OCI-M2 (cell line): ENCODE measurements at regions not wholly inside any gene's neighbourhood (a gene's known extent, or its start where the extent isn't known, plus 50 kb on each side); places are given as distances from the start of the nearest gene placed in this dataset.
"Not testable (repeated sequence)": the region's sequence is repeated elsewhere in the genome, so short reads cannot be mapped to it uniquely, and the experiment has no call there.

Experiments used
- DNase-seq: peaks from one replicate; lab custom pipeline; 2025; ENCODE audit not compliant: unreplicated experiment; lab: John Stamatoyannopoulos, UW

DNA sequence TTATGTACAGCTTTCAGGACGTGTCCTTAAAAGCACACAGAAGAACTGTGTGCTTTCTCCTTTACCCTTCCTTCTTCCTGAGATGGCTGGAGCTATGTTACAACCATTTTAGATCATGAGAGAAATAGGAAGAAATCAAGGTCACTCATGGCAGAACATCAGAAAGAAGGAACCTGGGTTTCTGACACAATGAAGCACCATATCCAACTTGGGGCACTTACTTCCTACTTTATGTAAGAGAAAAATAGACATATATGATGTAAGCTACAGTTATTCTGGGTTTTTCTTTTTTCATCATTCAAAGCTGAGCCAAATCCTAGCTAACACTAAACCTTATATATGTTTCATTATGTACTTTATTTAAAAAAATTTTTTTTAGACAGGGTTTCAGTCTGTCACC lies 79.5 kb downstream of the FAM161A start:
- DNase-seq, result no peak

- DNase-seq, result no peak
Measured at GRCh38 chr2:61771904-61772845, 81.7 kb downstream of the FAM161A start.

- no peak for DNase-seq
Measured at GRCh38 chr2:61770746-61771145, 83.1 kb downstream of the FAM161A start.

GRCh38 chr2:61770298-61770697 lies 83.6 kb downstream of the FAM161A start:
- DNase-seq, result no peak

DNA sequence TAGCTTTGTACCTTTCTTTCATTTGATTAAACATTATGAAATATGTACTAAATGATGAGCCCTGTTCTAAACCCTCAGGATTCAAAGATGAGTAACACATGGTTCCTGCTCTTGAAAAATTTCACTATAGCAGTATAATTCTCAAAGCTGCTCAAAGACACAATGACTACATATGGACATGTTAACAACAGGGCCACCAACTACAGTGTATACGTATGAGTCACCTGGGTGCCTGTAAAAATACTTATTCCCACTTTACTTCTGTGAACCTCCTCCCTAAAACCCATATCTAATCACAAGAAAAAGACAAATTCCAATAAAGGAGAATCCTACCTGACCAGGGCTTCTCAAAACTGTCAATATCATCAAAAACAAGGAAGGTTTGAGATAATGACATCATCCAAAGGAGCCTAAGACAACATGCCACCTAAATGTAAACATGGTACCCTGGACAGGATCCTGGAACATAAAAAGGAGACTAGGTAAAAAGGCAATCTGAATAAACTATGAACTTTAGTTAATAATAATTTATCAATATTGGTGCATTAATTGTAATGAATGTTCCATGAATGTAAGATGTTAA lies 84.7 kb downstream of the FAM161A start:
- no peak for DNase-seq

DNA sequence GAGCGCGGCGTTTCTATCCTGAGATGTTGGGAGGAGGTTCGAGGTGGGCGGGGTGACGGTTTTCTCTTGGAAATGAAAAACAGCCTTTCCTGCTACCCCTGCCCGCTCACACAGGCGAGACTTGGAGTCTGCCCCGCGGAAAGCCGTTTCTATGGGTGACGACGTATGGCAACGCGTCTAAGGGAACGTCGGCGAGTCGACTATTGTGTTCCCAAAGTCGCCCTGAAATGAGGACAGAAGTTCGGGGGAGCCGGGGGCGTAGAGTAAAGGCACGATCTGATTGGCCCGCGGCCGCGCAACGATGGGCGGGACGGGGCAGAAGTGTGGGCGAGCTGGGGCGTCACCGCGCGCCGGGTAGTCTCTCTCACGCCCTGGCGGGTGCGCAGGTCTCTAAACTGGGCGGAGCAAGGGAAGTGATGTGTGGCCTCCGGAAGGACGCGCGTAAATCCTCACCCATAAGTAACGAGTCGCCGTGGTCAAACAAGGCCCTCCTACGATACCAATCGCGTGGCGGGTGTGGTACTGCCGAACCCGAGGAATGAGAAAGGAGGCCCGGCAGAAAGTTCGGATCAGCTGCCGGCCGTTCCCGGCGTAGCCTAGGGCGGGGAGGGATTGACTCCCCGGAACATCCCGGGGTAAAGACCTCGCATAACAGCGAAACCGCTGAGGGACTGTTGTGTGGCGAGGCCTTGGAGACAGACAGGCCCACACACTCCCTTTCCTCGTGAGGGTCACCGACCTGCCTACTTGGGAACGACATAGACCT lies 89.6 kb downstream of the FAM161A start:
- peak; percentile 61 for DNase-seq

DNA sequence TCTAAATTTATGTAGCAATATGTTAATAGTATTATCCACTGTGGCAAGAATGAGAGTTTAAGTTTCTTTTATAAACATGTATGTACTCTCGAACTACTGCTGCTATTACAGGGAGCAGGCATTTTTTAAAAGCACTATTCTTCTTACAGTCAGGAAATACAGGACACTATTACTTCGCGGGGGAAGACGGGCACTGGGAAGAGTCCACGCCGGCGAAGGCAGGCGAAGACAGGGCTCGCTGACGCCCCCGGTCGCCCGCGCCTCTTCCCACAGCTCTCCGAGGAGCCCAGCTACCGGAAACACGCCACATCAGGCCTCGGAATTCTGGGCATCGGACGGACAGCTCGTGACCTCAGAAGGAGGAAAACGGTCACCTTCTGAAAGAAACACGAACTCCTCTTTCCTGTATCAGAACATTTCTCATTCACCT lies 90.2 kb downstream of the FAM161A start:
- DNase-seq, result no peak

GRCh38 chr2:61762292-61762691 lies 91.6 kb downstream of the FAM161A start:
- DNase-seq, result no peak

- no peak for DNase-seq
Measured at GRCh38 chr2:61759718-61760117, 94.1 kb downstream of the FAM161A start.

DNA sequence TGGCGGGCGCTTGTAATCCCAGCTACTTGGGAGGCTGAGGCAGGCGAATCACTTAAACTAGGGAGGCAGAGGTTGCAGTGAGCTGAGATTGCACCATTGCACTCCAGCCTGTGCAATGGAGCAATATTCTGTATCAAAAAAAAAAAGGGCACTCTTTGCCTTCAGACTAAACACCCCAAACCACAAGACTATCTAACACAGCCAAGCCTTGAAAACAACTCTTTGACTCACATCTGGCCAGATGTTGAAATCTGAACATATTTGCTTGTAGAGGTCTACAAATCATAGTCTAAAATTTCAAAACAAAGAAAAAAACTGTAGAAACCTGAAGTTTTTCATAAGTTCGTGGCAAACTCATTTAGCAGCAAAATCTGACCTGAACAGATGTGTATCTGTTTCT lies 94.9 kb downstream of the FAM161A start:
- DNase-seq, result no peak

DNA sequence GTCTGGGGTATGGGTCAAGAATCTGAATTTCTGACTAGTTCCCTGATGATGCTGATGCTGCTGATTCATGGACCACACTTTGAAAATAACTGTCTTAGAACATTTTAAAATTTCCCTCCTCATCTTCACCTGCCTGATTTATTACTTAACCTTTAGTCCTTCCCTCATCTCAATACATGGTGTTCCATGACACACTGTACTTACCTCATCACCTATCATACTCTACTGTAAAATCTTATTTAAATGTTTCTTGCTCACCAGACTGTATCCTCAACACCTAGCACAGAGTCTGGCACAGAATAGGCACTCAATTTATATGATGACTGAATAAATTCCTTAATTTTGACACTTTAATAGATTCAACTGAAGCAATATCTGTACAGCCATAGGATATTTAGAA lies 95.7 kb downstream of the FAM161A start:
- DNase-seq, result no peak

DNA sequence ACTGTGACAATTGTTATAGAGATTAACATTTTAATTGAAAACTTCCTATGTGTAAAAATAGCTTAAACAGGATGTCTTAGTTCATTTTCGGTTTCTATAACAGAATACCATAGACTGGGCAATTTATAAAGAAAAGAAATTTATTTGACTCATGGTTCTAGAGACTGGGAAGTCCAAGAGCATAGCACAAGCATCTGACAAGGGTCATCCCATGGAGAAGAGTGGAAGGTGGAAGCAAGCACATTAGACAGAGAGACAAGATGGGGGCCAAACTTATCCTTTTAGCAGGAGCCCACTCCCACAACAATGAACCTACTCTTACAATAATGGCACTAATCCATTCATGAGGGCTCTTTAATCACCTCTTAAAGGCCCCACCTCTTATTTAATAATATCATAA lies 100.3 kb downstream of the FAM161A start:
- no peak for DNase-seq

DNA sequence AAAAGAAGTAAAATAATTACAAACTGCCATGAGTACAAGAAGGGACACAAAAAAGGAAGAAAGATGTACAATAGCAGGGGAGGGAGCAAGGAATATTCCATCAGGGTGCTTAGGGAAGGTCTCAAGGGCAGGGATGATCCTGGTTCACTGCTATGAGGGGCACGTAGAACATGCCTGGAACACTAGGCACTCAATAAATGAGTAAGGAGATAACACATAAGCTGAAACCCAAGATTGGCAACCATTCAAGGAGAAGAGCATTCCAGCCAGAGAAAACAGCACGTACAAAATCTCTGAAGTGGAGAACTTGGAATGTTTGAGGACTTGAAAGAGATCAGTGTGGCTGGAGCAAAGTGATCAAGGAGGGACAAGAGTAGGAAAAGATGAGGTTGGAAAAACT lies 103.2 kb downstream of the FAM161A start:
- DNase-seq, result no peak

DNA sequence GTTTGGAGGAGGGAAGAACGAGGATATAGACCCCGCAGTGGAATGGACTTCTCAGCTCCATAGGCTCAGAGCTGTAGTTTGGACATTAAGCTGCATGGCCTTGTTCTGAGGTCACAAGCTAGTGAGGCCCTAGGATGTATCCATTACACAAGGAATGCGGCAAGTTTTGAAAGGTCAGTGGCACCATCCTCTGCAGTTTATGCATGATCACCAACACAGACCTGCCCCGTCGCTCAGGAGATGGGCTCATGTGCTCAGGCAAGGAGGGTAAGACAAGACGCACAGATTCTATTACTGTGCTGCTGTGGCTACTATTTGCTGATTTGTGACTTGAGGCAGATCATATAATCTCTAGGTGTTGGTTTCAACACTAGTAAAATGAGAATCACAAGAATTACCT lies 110.9 kb downstream of the FAM161A start:
- no peak for DNase-seq

DNA sequence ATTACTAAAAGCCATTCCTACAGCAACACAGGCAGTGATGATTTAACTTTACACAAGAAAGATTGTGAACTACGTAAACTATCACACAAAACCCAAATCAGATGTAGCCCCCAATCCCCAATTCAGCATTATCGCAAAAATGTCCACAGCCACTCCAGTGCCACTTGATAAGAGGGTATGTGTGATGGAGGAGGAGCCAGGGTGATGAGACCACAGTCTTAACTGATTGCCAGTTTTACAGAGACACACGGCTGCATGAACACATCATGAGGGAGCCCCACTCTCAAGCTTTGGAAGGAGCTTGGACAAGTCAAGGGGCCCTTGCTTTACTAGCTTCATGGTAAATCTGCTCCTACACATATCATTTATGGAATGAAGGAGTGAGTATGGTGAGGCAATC lies 116.0 kb downstream of the FAM161A start:
- no peak for DNase-seq

DNA sequence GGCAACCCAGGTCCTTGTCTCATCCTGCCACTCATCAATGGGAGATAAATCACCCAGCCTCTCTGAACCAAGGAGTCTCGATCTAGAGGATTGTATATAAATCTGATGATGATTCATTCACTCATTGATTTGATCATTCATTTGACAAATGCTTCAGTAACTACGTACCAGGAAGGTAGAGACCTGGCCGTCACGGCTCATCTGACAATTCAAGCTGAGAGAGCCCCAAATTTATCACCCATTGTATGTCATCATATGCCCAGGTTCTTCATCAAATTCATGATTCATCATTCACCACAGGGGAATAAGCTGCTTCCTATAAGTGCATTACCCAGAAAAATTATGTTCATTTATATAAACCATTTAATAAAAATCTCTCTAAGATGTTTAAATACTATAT lies 116.9 kb downstream of the FAM161A start:
- DNase-seq, result no peak

DNA sequence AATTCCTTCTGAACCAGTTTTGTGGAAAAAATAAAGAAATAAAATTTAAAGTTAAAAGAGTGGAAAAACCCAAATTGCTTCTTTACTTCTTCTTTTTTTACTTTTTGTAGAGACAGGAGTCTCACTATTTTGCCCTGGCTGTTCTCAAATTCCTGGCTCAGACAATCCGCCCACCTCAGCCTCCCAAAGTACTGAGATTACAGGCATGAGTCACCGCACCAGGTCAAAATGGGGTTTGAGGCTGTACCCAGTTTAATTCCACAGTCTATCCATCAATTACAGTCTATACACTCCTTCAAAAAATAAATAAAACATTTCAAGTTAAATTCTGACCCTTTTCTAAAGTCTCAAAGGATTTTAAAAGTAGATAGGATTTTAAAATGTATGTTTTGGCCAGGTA lies 120.3 kb downstream of the FAM161A start:
- no peak for DNase-seq

DNA sequence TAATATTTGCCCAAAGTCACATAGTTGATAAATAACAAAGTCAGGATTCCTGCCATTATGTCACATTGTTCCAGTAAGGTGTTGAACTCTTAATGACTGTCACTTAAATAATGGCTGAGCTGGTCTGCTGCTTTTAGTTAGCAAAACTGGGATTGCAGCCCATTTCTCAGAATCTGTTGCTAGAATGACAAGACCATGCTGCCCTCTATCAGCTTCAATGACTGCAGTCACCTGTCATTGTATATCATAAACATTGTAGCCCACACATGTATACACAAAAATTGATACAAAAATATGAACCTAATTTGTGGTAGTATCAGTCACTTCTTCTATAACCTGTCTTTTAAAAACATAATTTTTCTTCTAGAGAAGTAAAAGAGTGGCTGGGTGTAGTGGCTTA lies 121.1 kb downstream of the FAM161A start:
- no peak for DNase-seq

DNA sequence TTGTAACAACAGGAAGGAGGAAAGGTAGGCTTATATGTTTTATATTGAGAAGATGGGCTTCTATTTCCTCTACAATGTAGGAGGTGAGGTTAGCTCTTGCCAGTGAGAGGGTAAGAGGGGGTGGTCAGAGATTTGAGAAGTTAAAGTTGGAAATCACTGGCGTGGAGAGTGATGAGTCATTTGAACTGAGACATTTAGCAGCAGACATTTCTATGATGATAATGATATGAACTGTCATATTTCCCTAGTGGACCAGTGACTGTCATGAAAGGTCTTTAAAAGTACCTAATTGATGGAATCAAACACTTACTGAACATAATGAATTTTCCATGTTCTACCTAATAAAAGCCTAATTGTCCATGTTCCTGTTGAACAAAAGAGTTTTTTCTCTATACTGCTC lies 126.1 kb downstream of the FAM161A start:
- no peak for DNase-seq

- no peak for DNase-seq
Measured at GRCh38 chr2:61726456-61727209, 127.2 kb downstream of the FAM161A start.

DNA sequence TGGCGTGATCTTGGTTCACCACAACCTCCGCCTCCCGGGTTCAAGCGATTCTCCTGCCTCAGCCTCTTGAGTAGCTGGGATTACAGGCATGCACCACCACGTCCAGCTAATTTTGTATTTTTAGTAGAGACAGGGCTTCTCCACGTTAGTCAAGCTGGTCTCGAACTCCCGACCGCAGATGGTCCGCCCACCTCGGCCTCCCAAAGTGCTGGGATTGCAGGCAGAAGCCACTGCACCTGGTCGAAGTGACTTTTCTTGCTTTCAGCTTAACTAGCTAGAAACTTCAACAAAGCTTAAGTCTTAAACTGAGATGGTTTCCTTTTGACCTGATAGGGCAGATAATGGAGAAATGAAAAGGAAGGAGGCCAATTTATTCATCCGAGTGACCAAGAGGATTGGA lies 130.5 kb downstream of the FAM161A start:
- not testable (repeated sequence) for DNase-seq
